ENCODE measurements at regions not wholly inside any gene's neighbourhood (a gene's known extent, or its start where the extent isn't known, plus 50 kb on each side); places are given as distances from the start of the nearest gene placed in this dataset.

DNA sequence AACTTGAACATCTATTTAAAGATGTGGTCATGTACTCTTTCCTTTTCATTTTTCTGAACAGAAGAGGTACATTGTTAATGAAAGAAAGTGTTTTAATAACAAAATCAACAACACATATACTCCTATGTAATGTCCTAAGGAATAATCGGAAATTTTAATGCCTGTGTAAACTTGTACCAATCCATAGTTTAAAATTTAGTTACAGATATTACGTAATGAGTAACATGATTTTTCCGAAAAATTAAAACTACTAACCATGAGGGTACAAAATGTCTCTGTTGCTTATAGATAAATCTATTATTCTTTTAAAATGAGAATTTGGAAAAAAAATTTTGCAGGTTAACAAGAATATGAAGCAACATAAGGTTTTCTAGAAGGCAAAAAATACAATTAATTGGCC is 220.1 kb downstream of the BCAT1 start:
- no peak for TF ChIP-seq NFRKB (IDR thresholded peaks at IDR 0.05)
- no peak for TF ChIP-seq LEF1 (IDR thresholded peaks at IDR 0.05; ENCODE audit: borderline replicate concordance)
- TF ChIP-seq SP1 (IDR thresholded peaks at IDR 0.05), result no peak
- TF ChIP-seq FOXK2 (IDR thresholded peaks at IDR 0.05), result no peak
- TF ChIP-seq ARNT (IDR thresholded peaks at IDR 0.05), result no peak
- TF ChIP-seq CTBP1 (IDR thresholded peaks at IDR 0.05; ENCODE audit: borderline replicate concordance), result no peak
- TF ChIP-seq BHLHE40 (IDR thresholded peaks at IDR 0.05; ENCODE audit: borderline replicate concordance), result no peak
- no peak for TF ChIP-seq TARDBP (IDR thresholded peaks at IDR 0.05)
